Right lobe of liver (tissue), 6 donors: ENCODE measurements at regions not wholly inside any gene's neighbourhood (a gene's known extent, or its start where the extent isn't known, plus 50 kb on each side); places are given as distances from the start of the nearest gene placed in this dataset.

Source experiments
- ATAC-seq, 4 donors: fragments of 200-7000 bp; cut with Tn5 transposase; one replicate each; pipeline ENCODE4 v1.9.1; 2020; ENCODE audit warnings: mild to moderate bottlenecking in 4 of 4, moderate library complexity in 4 of 4
- DNase-seq, 3 donors: peaks; one replicate each; pipeline ENCODE4 v3.0.0-alpha.2; 2020
- H3K27ac ChIP-seq, 3 donors: fragments of 200-600 bp; one replicate each; pipeline ENCODE4 v1.8.0; 2022
- H3K27me3 ChIP-seq, 2 donors: fragments of 200-600 bp; one replicate each; pipeline ENCODE4 v1.8.0; 2022
- H3K36me3 ChIP-seq, 4 donors: fragments of 200-600 bp; sonication (generic) in 1 of 4; one replicate each; pipeline versions ENCODE4 v1.5.1 to v1.8.0; 2017 to 2022; ENCODE audit warnings: control low read depth in 1 of 4
- H3K4me1 ChIP-seq, 4 donors: fragments of 200-600 bp; sonication (generic) in 1 of 4; one replicate each; pipeline versions ENCODE4 v1.5.1 to v1.8.0; 2017 to 2022; ENCODE audit warnings: control low read depth in 1 of 4
- H3K4me3 ChIP-seq, 3 donors: fragments of 200-600 bp; one replicate each; pipeline ENCODE4 v1.8.0; 2022
- H3K9me3 ChIP-seq, 4 donors: fragments of 200-600 bp; sonication (generic) in 1 of 4; one replicate each; pipeline versions ENCODE4 v1.5.1 to v1.8.0; 2017 to 2022; ENCODE audit warnings: control low read depth in 1 of 4
- CTCF ChIP-seq, 4 donors: fragments of 200-600 bp in 3 of 4; fragments of 450-650 bp in 1 of 4; IDR thresholded peaks; one replicate each; pipeline versions ENCODE4 v1.5.1 to v1.8.0; 2016 to 2022; ENCODE audit warnings: antibody characterized with exemption in 4 of 4, mild to moderate bottlenecking in 2 of 4
- POLR2A ChIP-seq: fragments of 450-650 bp; IDR thresholded peaks from one replicate; pipeline ENCODE4 v1.6.1; 2017; ENCODE audit warnings: antibody characterized with exemption, mild to moderate bottlenecking
- WGBS: methylation state at CpG from one replicate; pipeline ENCODE4 v1.1.6; 2018; ENCODE audit warnings: low coverage, low lambda C conversion rate; ENCODE audit not compliant: insufficient coverage; ENCODE audit errors: missing lambda C conversion rate; 5-methylcytosine and 5-hydroxymethylcytosine counted together
- intact Hi-C, 2 donors: fragments of 100-400 bp; cut with DNase I; formaldehyde crosslinking; loops; one replicate each; pipeline versions ENCODE4 v1.11.2 to v1.14.1; 2022
- donor health status: DM: no; HTN: yes; CAD: no.
- donor health status: DM: no; HTN: no; CAD: no.
- donor health status: DM: no; HTN: no; CAD: no.
- donor health status: DM: no; HTN: yes; CAD: no.
- donor health status: DM: no; HTN: yes; CAD: no.

DNA sequence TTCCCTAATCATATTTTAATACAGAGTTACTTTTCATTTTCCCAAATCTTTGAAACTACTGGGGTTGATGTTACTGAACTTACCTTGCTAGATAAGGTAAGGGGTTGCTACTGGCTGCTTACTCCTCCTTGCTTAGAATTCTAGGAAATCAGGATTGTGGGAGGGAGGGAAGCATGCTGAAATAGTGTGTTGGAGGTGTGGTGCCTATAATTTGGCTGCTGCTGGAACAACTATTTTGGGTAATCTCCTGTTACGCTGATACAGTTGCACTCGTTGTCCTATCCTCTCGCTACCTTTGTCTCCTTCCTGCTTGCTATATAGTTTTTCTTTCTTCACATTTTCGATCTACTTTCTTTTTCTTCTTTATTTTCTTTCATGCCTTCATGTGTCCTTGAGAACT lies 83.7 kb downstream of the BMP2 start:
- Histone ChIP-seq H3K27ac (no peak overlapping the region), H3K4me3 (no peak overlapping the region), H3K36me3 (no peaks in the 10 kb centered on the region), H3K4me1 (no peaks in the 10 kb centered on the region), H3K9me3 (no peaks in the 10 kb centered on the region), H3K27me3 (no peaks in the 10 kb centered on the region)
- no peak for ATAC-seq
- no peak for DNase-seq
- 65% methylated on average over 4 of the region's 4 CpGs for WGBS
- TF ChIP-seq POLR2A (no peak), CTCF (IDR thresholded peaks at IDR 0.05) (no peak)
- intact Hi-C loops = no loop called here

DNA sequence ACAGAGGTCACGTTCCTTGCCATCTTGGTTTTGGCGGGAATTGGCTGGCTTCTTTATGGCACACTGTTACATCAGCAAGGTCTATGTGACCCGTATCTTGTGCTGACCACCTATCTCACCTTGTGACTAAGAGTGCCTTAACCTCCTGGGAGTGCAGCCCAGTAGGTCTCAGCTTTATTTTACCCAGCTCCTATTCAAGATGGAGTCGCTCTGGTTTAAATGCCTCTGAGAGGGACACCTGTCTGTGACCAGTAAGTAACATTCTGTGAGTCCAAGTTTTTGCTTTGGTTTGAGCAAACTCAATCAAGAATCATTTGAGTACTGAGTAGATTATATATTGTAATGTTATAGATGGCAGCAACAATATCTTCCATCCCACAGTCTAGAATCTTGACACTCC lies 85.0 kb downstream of the BMP2 start:
- Histone ChIP-seq H3K9me3 (no peaks in the 10 kb centered on the region), H3K36me3 (no peaks in the 10 kb centered on the region), H3K4me3 (no peak overlapping the region), H3K27me3 (no peaks in the 10 kb centered on the region), H3K4me1 (no peaks in the 10 kb centered on the region), H3K27ac (no peak overlapping the region)
- WGBS = 100% methylated on average over 2 of the region's 4 CpGs
- TF ChIP-seq CTCF (IDR thresholded peaks at IDR 0.05) = no peak
- ATAC-seq = no peak
- intact Hi-C loops = no loop called here
- DNase-seq = no peak

- Histone ChIP-seq H3K4me1 (no peaks in the 10 kb centered on the region), H3K9me3 (no peaks in the 10 kb centered on the region), H3K27me3 (no peaks in the 10 kb centered on the region), H3K27ac (no peak overlapping the region), H3K4me3 (no peak overlapping the region), H3K36me3 (no peaks in the 10 kb centered on the region)
- DNase-seq = no peak
- 25% methylated on average over 3 of the region's 3 CpGs for WGBS
- intact Hi-C loops = no loop called here
- TF ChIP-seq CTCF (IDR thresholded peaks at IDR 0.05) (no peak), POLR2A (no peak)
- ATAC-seq = peak in 1 of 4 donors; percentile 14
Measured at GRCh38 chr20:6855104-6855503, 87.6 kb downstream of the BMP2 start.

GRCh38 chr20:6855796-6856195 lies 88.3 kb downstream of the BMP2 start:
- Histone ChIP-seq H3K9me3 (no peaks in the 10 kb centered on the region), H3K4me3 (no peak overlapping the region), H3K4me1 (no peaks in the 10 kb centered on the region), H3K27me3 (no peaks in the 10 kb centered on the region), H3K27ac (no peak overlapping the region), H3K36me3 (no peaks in the 10 kb centered on the region)
- ATAC-seq (no peak), DNase-seq (no peak)
- intact Hi-C loops = no loop called here
- TF ChIP-seq POLR2A (no peak), CTCF (IDR thresholded peaks at IDR 0.05) (no peak)
- 28% methylated on average over 1 of the region's 1 CpG for WGBS

DNA sequence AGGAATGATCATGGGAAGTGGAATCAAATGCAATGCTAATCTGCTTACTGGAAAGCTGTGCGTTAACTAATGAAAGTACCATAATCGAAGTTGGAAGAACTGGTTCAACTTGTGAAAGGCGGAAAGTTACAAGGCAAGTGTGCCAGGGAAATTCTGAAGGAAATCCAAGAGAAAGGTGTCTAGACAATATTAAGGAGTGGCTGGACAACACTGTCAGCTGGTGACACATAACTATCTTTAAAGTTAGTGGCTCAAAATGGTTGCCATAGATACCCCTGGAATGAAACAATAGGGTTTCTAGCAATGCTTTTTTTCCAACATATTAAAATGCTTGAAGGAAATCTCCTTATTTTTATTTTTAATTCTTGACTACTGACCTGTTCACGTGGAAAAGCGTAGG lies 90.4 kb downstream of the BMP2 start:
- Histone ChIP-seq H3K27ac (no peak overlapping the region), H3K27me3 (no peaks in the 10 kb centered on the region), H3K4me3 (no peak overlapping the region), H3K9me3 (no peaks in the 10 kb centered on the region), H3K36me3 (no peaks in the 10 kb centered on the region), H3K4me1 (no peaks in the 10 kb centered on the region)
- no peak for ATAC-seq
- DNase-seq = no peak
- no peak for TF ChIP-seq POLR2A
- TF ChIP-seq CTCF (IDR thresholded peaks at IDR 0.05) = no peak
- 79% methylated on average over 5 of the region's 5 CpGs for whole genome bisulfite sequencing
- intact Hi-C loops = no loop called here
